Ovary (tissue), 7 donors: ENCODE measurements at regions not wholly inside any gene's neighbourhood (a gene's known extent, or its start where the extent isn't known, plus 50 kb on each side); places are given as distances from the start of the nearest gene placed in this dataset.

Source experiments
- DNase-seq, 5 donors: peaks; one replicate each; pipeline ENCODE4 v3.0.0-alpha.2; 2019 to 2020
- H3K27ac ChIP-seq, 2 donors: fragments of 200-600 bp; one replicate each; pipeline versions ENCODE4 v1.5.1 to v1.8.0; 2019 to 2022
- H3K27me3 ChIP-seq: fragments of 200-600 bp; one replicate; pipeline ENCODE4 v1.8.0; 2022
- H3K36me3 ChIP-seq: fragments of 200-600 bp; sonication (generic); one replicate; pipeline ENCODE4 v1.5.1; 2019
- H3K4me1 ChIP-seq: one replicate; pipeline ENCODE4 v1.8.1; 2013; ENCODE audit warnings: mild to moderate bottlenecking, moderate library complexity; ENCODE audit not compliant: insufficient read depth
- H3K4me3 ChIP-seq: fragments of 200-600 bp; sonication (generic); one replicate; pipeline ENCODE4 v1.5.1; 2017
- H3K9me3 ChIP-seq, 2 donors: fragments of 200-600 bp in 1 of 2; sonication (generic) in 1 of 2; one replicate each; pipeline versions ENCODE4 v1.5.1 to v1.8.1; 2013 to 2019; ENCODE audit warnings: mild to moderate bottlenecking in 1 of 2, moderate library complexity in 1 of 2
- CTCF ChIP-seq, 3 donors: fragments of 450-650 bp in 2 of 3; fragments of 200-600 bp in 1 of 3; IDR thresholded peaks; one replicate each; pipeline versions ENCODE4 v1.5.1 to v1.8.0; 2016 to 2022; ENCODE audit warnings: antibody characterized with exemption in 3 of 3, mild to moderate bottlenecking in 1 of 3
- EP300 ChIP-seq: sonication (generic); formaldehyde crosslinking; IDR thresholded peaks from one replicate; pipeline ENCODE4 v1.6.1; 2017; ENCODE audit warnings: antibody characterized with exemption
- POLR2A ChIP-seq: fragments of 450-650 bp; IDR thresholded peaks from one replicate; pipeline ENCODE4 v1.6.1; 2017; ENCODE audit warnings: antibody characterized with exemption, mild to moderate bottlenecking, moderate library complexity
- WGBS, 3 donors: extraction: QIAGEN DNeasy Blood & Tissue Kit in 1 of 3; methylation state at CpG; one replicate each; pipeline versions ENCODE4 v1.1.5 to v1.1.7; 2013 to 2017; 5-methylcytosine and 5-hydroxymethylcytosine counted together
- intact Hi-C, 4 donors: fragments of 100-400 bp; cut with DNase I; formaldehyde crosslinking; loops; one replicate each; pipeline versions ENCODE4 v1.11.0 to v1.15.1; 2022 to 2023
- donor health status: DM: no; HTN: no; CAD: no; lungs with moderate emphysema.
- donor health status: DM: no; HTN: no; CAD: no.
- donor health status: Bipolar disorder and iron deficiency.
- donor health status: DM: no; HTN: no; CAD: no.
- donor health status: DM: yes; HTN: yes; CAD: no.

- Histone ChIP-seq H3K27me3 (no peaks in the 10 kb centered on the region), H3K27ac (no peak overlapping the region), H3K36me3 (no peaks in the 10 kb centered on the region), H3K4me1 (no peaks in the 10 kb centered on the region), H3K4me3 (no peak overlapping the region), H3K9me3 (no peaks in the 10 kb centered on the region)
- TF ChIP-seq EP300, result no peak
- no peak for DNase-seq
- 15 to 41% (median 19%) methylated on average over 4 of the region's 4 CpGs for whole genome bisulfite sequencing, 3 donors
- intact Hi-C loops, result no loop called here
Measured at GRCh38 chr3:13954266-13954665, 74.4 kb upstream of the WNT7A start.

GRCh38 chr3:13951184-13951583 is 71.3 kb upstream of the WNT7A start:
- Histone ChIP-seq H3K9me3 (no peaks in the 10 kb centered on the region), H3K27ac (no peak overlapping the region), H3K27me3 (no peaks in the 10 kb centered on the region), H3K4me1 (no peaks in the 10 kb centered on the region), H3K4me3 (no peak overlapping the region), H3K36me3 (no peaks in the 10 kb centered on the region)
- TF ChIP-seq POLR2A, result no peak
- TF ChIP-seq EP300, result no peak
- no peak for TF ChIP-seq CTCF (IDR thresholded peaks at IDR 0.05)
- intact Hi-C loops, result no loop called here
- WGBS, 3 donors, result 90 to 100% (median 94%) methylated on average over 1 of the region's 1 CpG
- DNase-seq, result no peak

GRCh38 chr3:13950042-13950441 is 70.2 kb upstream of the WNT7A start:
- no peak overlapping the region for H3K27ac ChIP-seq
- H3K36me3 ChIP-seq, result no peaks in the 10 kb centered on the region
- no peaks in the 10 kb centered on the region for H3K9me3 ChIP-seq
- WGBS, 3 donors, result 0 to 14% (median 9%) methylated on average over 1 of the region's 1 CpG
- no peak overlapping the region for H3K4me3 ChIP-seq
- no peak for DNase-seq
- intact Hi-C loops, result no loop called here
- H3K4me1 ChIP-seq, result no peaks in the 10 kb centered on the region
- no peak for TF ChIP-seq EP300
- no peaks in the 10 kb centered on the region for H3K27me3 ChIP-seq

- Histone ChIP-seq H3K27me3 (no peaks in the 10 kb centered on the region), H3K4me3 (no peak overlapping the region), H3K27ac (no peak overlapping the region), H3K4me1 (no peaks in the 10 kb centered on the region), H3K9me3 (no peaks in the 10 kb centered on the region), H3K36me3 (no peaks in the 10 kb centered on the region)
- no peak for TF ChIP-seq POLR2A
- no peak for TF ChIP-seq EP300
- TF ChIP-seq CTCF (IDR thresholded peaks at IDR 0.05), result no peak
- intact Hi-C loops, result no loop called here
- WGBS, 3 donors, result 26 to 40% (median 36%) methylated on average over 8 of the region's 8 CpGs
- DNase-seq, result no peak
Measured at GRCh38 chr3:13947912-13948311, 68.0 kb upstream of the WNT7A start.

- WGBS, 3 donors, result 36 to 50% (median 40%) methylated on average over 4 of the region's 4 CpGs
- Histone ChIP-seq H3K27me3 (no peaks in the 10 kb centered on the region), H3K4me3 (no peak overlapping the region), H3K36me3 (no peaks in the 10 kb centered on the region), H3K27ac (no peak overlapping the region), H3K4me1 (no peaks in the 10 kb centered on the region), H3K9me3 (no peaks in the 10 kb centered on the region)
- intact Hi-C loops, result no loop called here
- no peak for DNase-seq
- no peak for TF ChIP-seq CTCF (IDR thresholded peaks at IDR 0.05)
- TF ChIP-seq POLR2A, result no peak
- no peak for TF ChIP-seq EP300
Measured at GRCh38 chr3:13939206-13939605, 59.3 kb upstream of the WNT7A start.

GRCh38 chr3:13937131-13937530 is 57.3 kb upstream of the WNT7A start:
- WGBS, 3 donors, result 82 to 85% (median 84%) methylated on average over 5 of the region's 5 CpGs
- no peaks in the 10 kb centered on the region for H3K9me3 ChIP-seq
- H3K4me1 ChIP-seq, result peaks cover 4% of the 10 kb centered on the region
- H3K4me3 ChIP-seq, result no peak overlapping the region
- H3K36me3 ChIP-seq, result no peaks in the 10 kb centered on the region
- TF ChIP-seq EP300 (no peak), POLR2A (no peak), CTCF (IDR thresholded peaks at IDR 0.05) (no peak)
- intact Hi-C loops, result no loop called here
- no peak overlapping the region for H3K27ac ChIP-seq
- DNase-seq, result no peak
- H3K27me3 ChIP-seq, result no peaks in the 10 kb centered on the region
